H1 (cell line): ENCODE measurements at regions not wholly inside any gene's neighbourhood (a gene's known extent, or its start where the extent isn't known, plus 50 kb on each side); places are given as distances from the start of the nearest gene placed in this dataset.

Experiments used
- ATF3 ChIP-seq: IDR thresholded peaks from 2 replicates; pipeline ENCODE4 v1.6.1; 2011; ENCODE audit warnings: low read depth, mild to moderate bottlenecking, low read length; ENCODE audit not compliant: insufficient read depth
- EGR1 ChIP-seq: IDR thresholded peaks from 2 replicates; pipeline ENCODE4 v1.6.1; 2011; ENCODE audit warnings: low read depth, low read length, borderline replicate concordance
- RFX5 ChIP-seq: IDR thresholded peaks from 2 replicates; pipeline ENCODE4 v1.6.1; 2011; ENCODE audit warnings: low read depth, low read length, improper control_type of control experiment, borderline replicate concordance

GRCh38 chr3:33937628-33938027 is 139.2 kb downstream of the PDCD6IP start (continued):
- TF ChIP-seq ATF3: no peak
- TF ChIP-seq EGR1: no peak
- TF ChIP-seq RFX5: no peak
- TF ChIP-seq, all 59 proteins: peak for 0
